HEK293 (cell line): ENCODE measurements at regions not wholly inside any gene's neighbourhood (a gene's known extent, or its start where the extent isn't known, plus 50 kb on each side); places are given as distances from the start of the nearest gene placed in this dataset.

Experiments used
- CTCF ChIA-PET: fragments of 350-600 bp; formaldehyde crosslinking; extraction: SDS; loops from one replicate; lab custom pipeline; 2021; ENCODE audit warnings: antibody characterized with exemption; lab: Yijun Ruan, JAX
- POLR2A ChIA-PET: fragments of 300-600 bp; formaldehyde crosslinking; extraction: SDS; loops from one replicate; lab custom pipeline; 2020; ENCODE audit warnings: antibody characterized with exemption, inconsistent platforms; lab: Yijun Ruan, JAX
- H3K27ac ChIP-seq: fragments of 200-500 bp; sonication (Bioruptor generic); 2 replicates; pipeline ENCODE4 v1.5.1; 2014; ENCODE audit warnings: low read depth, low read length, control low read depth, inconsistent platforms; ENCODE audit errors: extremely low read depth
- H3K36me3 ChIP-seq, 2 experiments: fragments of 200-500 bp in 1 of 2; sonication (Bioruptor generic) in 1 of 2; 1 replicate in 1 of 2; 2 replicates in 1 of 2; pipeline ENCODE4 v1.5.1; 2014 to 2017; ENCODE audit warnings: inconsistent platforms in 2 of 2, low read length in 2 of 2; ENCODE audit not compliant: control insufficient read depth in 2 of 2, insufficient read depth in 1 of 2
- H3K4me1 ChIP-seq: fragments of 200-500 bp; sonication (Bioruptor generic); 2 replicates; pipeline ENCODE4 v1.5.1; 2014; ENCODE audit warnings: mild to moderate bottlenecking, low read length, inconsistent platforms; ENCODE audit not compliant: control insufficient read depth, insufficient read depth
- H3K4me3 ChIP-seq: 2 replicates; pipeline ENCODE4 v1.5.1; 2011; ENCODE audit warnings: low read depth, mild to moderate bottlenecking, control low read depth, low read length, moderate library complexity
- H3K9me3 ChIP-seq: fragments of 200-500 bp; sonication (Bioruptor generic); 2 replicates; pipeline ENCODE4 v1.5.1; 2014; ENCODE audit warnings: low read depth, low read length, inconsistent platforms; ENCODE audit not compliant: control insufficient read depth, insufficient read depth
- GLI4 ChIP-seq: fragments of 450-650 bp; formaldehyde crosslinking; IDR thresholded peaks from 2 replicates; pipeline ENCODE4 v1.5.1; 2016; ENCODE audit warnings: missing biosample characterization, missing genetic modification characterization
- INSM2 ChIP-seq: fragments of 450-650 bp; formaldehyde crosslinking; IDR thresholded peaks from 2 replicates; pipeline ENCODE4 v1.5.1; 2016; ENCODE audit warnings: missing biosample characterization, missing genetic modification characterization
- OVOL3 ChIP-seq: fragments of 450-650 bp; formaldehyde crosslinking; IDR thresholded peaks from 2 replicates; pipeline ENCODE4 v1.5.1; 2016; ENCODE audit warnings: missing biosample characterization, missing genetic modification characterization
- PRDM1 ChIP-seq: fragments of 450-650 bp; formaldehyde crosslinking; IDR thresholded peaks from 2 replicates; pipeline ENCODE4; 2016; ENCODE audit warnings: missing biosample characterization, missing genetic modification characterization
- SCRT1 ChIP-seq: fragments of 450-650 bp; formaldehyde crosslinking; IDR thresholded peaks from 2 replicates; pipeline ENCODE4 v1.5.1; 2016; ENCODE audit warnings: missing biosample characterization, missing genetic modification characterization, borderline replicate concordance
- SCRT2 ChIP-seq: fragments of 450-650 bp; formaldehyde crosslinking; IDR thresholded peaks from 2 replicates; pipeline ENCODE4 v1.5.1; 2016; ENCODE audit warnings: missing biosample characterization, missing genetic modification characterization
- SETDB1 ChIP-seq: IDR thresholded peaks from one replicate; pipeline ENCODE4 v1.6.1; 2017; ENCODE audit warnings: mild to moderate bottlenecking, low read length, moderate library complexity, mixed read lengths; ENCODE audit not compliant: insufficient read length
- ZBTB21 ChIP-seq: fragments of 450-650 bp; formaldehyde crosslinking; IDR thresholded peaks from 2 replicates; pipeline ENCODE4 v1.5.1; 2017; ENCODE audit warnings: missing biosample characterization, missing genetic modification characterization
- ZFP3 ChIP-seq: fragments of 450-650 bp; formaldehyde crosslinking; IDR thresholded peaks from 2 replicates; pipeline ENCODE4 v1.5.1; 2016; ENCODE audit warnings: low read depth, missing biosample characterization, missing genetic modification characterization
- ZFP69B ChIP-seq: fragments of 450-650 bp; formaldehyde crosslinking; IDR thresholded peaks from 2 replicates; pipeline ENCODE4 v1.5.1; 2016; ENCODE audit warnings: missing biosample characterization, missing genetic modification characterization
- ZNF121 ChIP-seq: fragments of 450-650 bp; formaldehyde crosslinking; IDR thresholded peaks from 2 replicates; pipeline ENCODE4 v1.5.1; 2016; ENCODE audit warnings: missing biosample characterization, missing genetic modification characterization
- ZNF19 ChIP-seq: fragments of 450-650 bp; formaldehyde crosslinking; IDR thresholded peaks from 2 replicates; pipeline ENCODE4; 2016; ENCODE audit warnings: missing biosample characterization, missing genetic modification characterization, low read depth
- ZNF202 ChIP-seq: fragments of 450-650 bp; formaldehyde crosslinking; IDR thresholded peaks from 2 replicates; pipeline ENCODE4 v1.5.1; 2016; ENCODE audit warnings: missing biosample characterization, missing genetic modification characterization, borderline replicate concordance
- ZNF274 ChIP-seq, 2 experiments: fragments of 200-500 bp in 1 of 2; fragments of 450-650 bp in 1 of 2; sonication (Bioruptor generic) in 1 of 2; formaldehyde crosslinking in 1 of 2; IDR thresholded peaks; 2 replicates each; pipeline versions ENCODE4 v1.5.1 to v1.6.1; 2014 to 2016; ENCODE audit warnings: borderline replicate concordance in 1 of 2, inconsistent platforms in 1 of 2, low read length in 1 of 2, missing biosample characterization in 1 of 2, missing genetic modification characterization in 1 of 2
- ZNF341 ChIP-seq: fragments of 450-650 bp; formaldehyde crosslinking; IDR thresholded peaks from 2 replicates; pipeline ENCODE4; 2016; ENCODE audit warnings: low read depth, missing biosample characterization, missing genetic modification characterization
- ZNF513 ChIP-seq: fragments of 450-650 bp; IDR thresholded peaks from 2 replicates; pipeline ENCODE4 v1.5.1; 2018; ENCODE audit warnings: missing biosample characterization, missing genetic modification characterization
- ZNF549 ChIP-seq: fragments of 450-650 bp; IDR thresholded peaks from 2 replicates; pipeline ENCODE4 v1.5.1; 2018; ENCODE audit warnings: missing biosample characterization, missing genetic modification characterization, mild to moderate bottlenecking, inconsistent platforms, moderate library complexity
- ZNF596 ChIP-seq: fragments of 450-650 bp; IDR thresholded peaks from 2 replicates; pipeline ENCODE4 v1.5.0; 2018; ENCODE audit warnings: missing biosample characterization, mild to moderate bottlenecking, missing genetic modification characterization, moderate library complexity
- ZNF623 ChIP-seq: fragments of 450-650 bp; formaldehyde crosslinking; IDR thresholded peaks from 2 replicates; pipeline ENCODE4 v1.5.1; 2016; ENCODE audit warnings: missing biosample characterization, missing genetic modification characterization
- ZNF768 ChIP-seq: fragments of 450-650 bp; formaldehyde crosslinking; IDR thresholded peaks from 2 replicates; pipeline ENCODE4 v1.5.1; 2018; ENCODE audit warnings: missing biosample characterization, mild to moderate bottlenecking, missing genetic modification characterization
- ZSCAN16 ChIP-seq: fragments of 450-650 bp; formaldehyde crosslinking; IDR thresholded peaks from 2 replicates; pipeline ENCODE4 v1.5.1; 2016; ENCODE audit warnings: missing biosample characterization, missing genetic modification characterization
- ZSCAN23 ChIP-seq: fragments of 450-650 bp; formaldehyde crosslinking; IDR thresholded peaks from 2 replicates; pipeline ENCODE4 v1.5.1; 2016; ENCODE audit warnings: missing biosample characterization, missing genetic modification characterization
- ZXDB ChIP-seq: fragments of 450-650 bp; formaldehyde crosslinking; IDR thresholded peaks from 2 replicates; pipeline ENCODE4 v1.5.1; 2016; ENCODE audit warnings: missing biosample characterization, missing genetic modification characterization

GRCh38 chr12:105924526-105925208 lies 214.1 kb downstream of the NUAK1 start:
- ChIA-PET POLR2A (no interaction called here), CTCF (interaction anchor here (0.7 kb wide), 1 partner anchor 390 kb away, joined by 3 read pairs; no protein-coding TSS in a partner anchor)
- no peak overlapping the region for H3K27ac ChIP-seq
- no peaks in the 10 kb centered on the region for H3K9me3 ChIP-seq
- no peaks in the 10 kb centered on the region for H3K36me3 ChIP-seq
- TF ChIP-seq ZNF274 (IDR thresholded peaks at IDR 0.05; ENCODE audit: low read length): no peak
- no peak for TF ChIP-seq ZNF274 (tag by site-specific recombination; IDR thresholded peaks at IDR 0.05; ENCODE audit: borderline replicate concordance)
- peak; percentile 73 for TF ChIP-seq SCRT2 (tag by site-specific recombination)
- TF ChIP-seq ZSCAN23 (tag by site-specific recombination): no peak
- no peak for TF ChIP-seq ZNF596 (tag by site-specific recombination)
- no peak for TF ChIP-seq ZBTB21 (tag by site-specific recombination)
- peak; percentile 68 for TF ChIP-seq SCRT1 (tag by site-specific recombination)
- H3K4me1 ChIP-seq: no peaks in the 10 kb centered on the region; the same call in 1 of the 2 replicates
- H3K4me3 ChIP-seq: no peak overlapping the region

- Histone ChIP-seq H3K4me3 (no peak overlapping the region), H3K36me3 (no peaks in the 10 kb centered on the region), H3K9me3 (no peaks in the 10 kb centered on the region), H3K4me1 (no peaks in the 10 kb centered on the region; the same call in 1 of the 2 replicates), H3K27ac (no peak overlapping the region)
- POLR2A ChIA-PET: no interaction called here
- TF ChIP-seq GLI4 (no peak), ZFP69B (tag by site-specific recombination) (no peak), ZSCAN16 (tag by site-specific recombination) (no peak), ZXDB (tag by site-specific recombination) (no peak), ZFP3 (tag by site-specific recombination) (no peak), ZNF19 (tag by site-specific recombination) (no peak), PRDM1 (tag by site-specific recombination) (no peak), ZNF623 (tag by site-specific recombination) (no peak), ZNF202 (no peak), OVOL3 (tag by site-specific recombination) (no peak), ZNF341 (tag by site-specific recombination) (no peak), ZNF513 (no peak), ZNF768 (tag by site-specific recombination) (no peak), SETDB1 (no peak), ZNF121 (tag by site-specific recombination) (no peak), INSM2 (tag by site-specific recombination) (no peak), ZNF549 (tag by site-specific recombination) (no peak)
- CTCF ChIA-PET: no interaction called here
Observed at GRCh38 chr12:105927564-105927963, 211.2 kb downstream of the NUAK1 start.
